ENCODE measurements at regions not wholly inside any gene's neighbourhood (a gene's known extent, or its start where the extent isn't known, plus 50 kb on each side); places are given as distances from the start of the nearest gene placed in this dataset.
"Not testable (repeated sequence)": the region's sequence is repeated elsewhere in the genome, so short reads cannot be mapped to it uniquely, and the experiment has no call there.

- H3K9me3 Mint-ChIP-seq = no peaks in the 10 kb centered on the region
- no peak for DNase-seq (ENCODE audit: extremely low spot score, unreplicated experiment)
- TF ChIP-seq CTCF (conservative IDR thresholded peaks at IDR 0.05) = no peak
- no peak overlapping the region for H3K27ac Mint-ChIP-seq
- no peak overlapping the region for H3K4me3 Mint-ChIP-seq
- H3K4me1 Mint-ChIP-seq (ENCODE audit: unreplicated experiment) = no peaks in the 10 kb centered on the region
- no peaks in the 10 kb centered on the region for H3K36me3 Mint-ChIP-seq
- H3K27me3 Mint-ChIP-seq = no peaks in the 10 kb centered on the region
Measured at GRCh38 chr6:84575264-84575663, 189.1 kb downstream of the TBX18 start.

GRCh38 chr6:84569882-84570281 lies 194.5 kb downstream of the TBX18 start:
- no peak overlapping the region for H3K4me3 Mint-ChIP-seq
- DNase-seq (ENCODE audit: extremely low spot score, unreplicated experiment) = no peak
- peaks cover 3% of the 10 kb centered on the region for H3K27me3 Mint-ChIP-seq
- no peaks in the 10 kb centered on the region for H3K36me3 Mint-ChIP-seq
- no peaks in the 10 kb centered on the region for H3K4me1 Mint-ChIP-seq (ENCODE audit: unreplicated experiment)
- H3K9me3 Mint-ChIP-seq = no peaks in the 10 kb centered on the region
- no peak for TF ChIP-seq CTCF (conservative IDR thresholded peaks at IDR 0.05)
- no peak overlapping the region for H3K27ac Mint-ChIP-seq

- Mint-ChIP-seq H3K27me3 (peaks cover 6% of the 10 kb centered on the region), H3K36me3 (no peaks in the 10 kb centered on the region), H3K4me3 (no peak overlapping the region), H3K4me1 (ENCODE audit: unreplicated experiment) (no peaks in the 10 kb centered on the region), H3K9me3 (no peaks in the 10 kb centered on the region), H3K27ac (no peak overlapping the region)
- no peak for DNase-seq (ENCODE audit: extremely low spot score, unreplicated experiment)
- peak; percentile 24 for TF ChIP-seq CTCF (conservative IDR thresholded peaks at IDR 0.05)
Measured at GRCh38 chr6:84568971-84569370, 195.4 kb downstream of the TBX18 start.

- H3K27me3 Mint-ChIP-seq; H3K4me3 Mint-ChIP-seq; H3K27ac Mint-ChIP-seq; DNase-seq (ENCODE audit: extremely low spot score, unreplicated experiment); H3K4me1 Mint-ChIP-seq (ENCODE audit: unreplicated experiment); H3K9me3 Mint-ChIP-seq; H3K36me3 Mint-ChIP-seq: not testable (repeated sequence)
Measured at GRCh38 chr6:84565718-84566117, 198.7 kb downstream of the TBX18 start.

- DNase-seq (ENCODE audit: extremely low spot score, unreplicated experiment) = no peak
- Mint-ChIP-seq H3K4me1 (ENCODE audit: unreplicated experiment) (peaks cover 8% of the 10 kb centered on the region), H3K27ac (no peak overlapping the region), H3K4me3 (no peak overlapping the region), H3K36me3 (no peaks in the 10 kb centered on the region), H3K9me3 (no peaks in the 10 kb centered on the region), H3K27me3 (peaks cover 13% of the 10 kb centered on the region)
- no peak for TF ChIP-seq CTCF (conservative IDR thresholded peaks at IDR 0.05)
Measured at GRCh38 chr6:84560436-84561390, 203.7 kb downstream of the TBX18 start.

- H3K4me3 Mint-ChIP-seq = no peak overlapping the region
- no peak overlapping the region for H3K27ac Mint-ChIP-seq
- peaks cover 8% of the 10 kb centered on the region for H3K4me1 Mint-ChIP-seq (ENCODE audit: unreplicated experiment)
- H3K9me3 Mint-ChIP-seq = peaks cover under 1% of the 10 kb centered on the region
- DNase-seq (ENCODE audit: extremely low spot score, unreplicated experiment) = no peak
- peaks cover 5% of the 10 kb centered on the region for H3K27me3 Mint-ChIP-seq
- TF ChIP-seq CTCF (conservative IDR thresholded peaks at IDR 0.05) = no peak
- H3K36me3 Mint-ChIP-seq = no peaks in the 10 kb centered on the region
Measured at GRCh38 chr6:84556541-84557335, 207.7 kb downstream of the TBX18 start.

Measured in type B pancreatic cell (in vitro differentiated cells).